Endothelial cell of umbilical vein (primary cell): ENCODE measurements at regions not wholly inside any gene's neighbourhood (a gene's known extent, or its start where the extent isn't known, plus 50 kb on each side); places are given as distances from the start of the nearest gene placed in this dataset.

ENCODE experiments used
- BruUV-seq: library from RNA; stranded (reverse); fragments of 400-500 nt; replicated peaks from 2 replicates; lab custom pipeline; 2021; lab: Mats Ljungman, UMichigan
- CTCF ChIA-PET: fragments of 300-600, 350-600 bp; sonication (Branson Sonifier 250); formaldehyde crosslinking; loops from one replicate; lab custom pipeline; 2021; ENCODE audit warnings: antibody characterized with exemption, inconsistent platforms; lab: Charles Lee
- POLR2A ChIA-PET: fragments of 300-600, 350-600 bp; sonication (Branson Sonifier 250); formaldehyde crosslinking; loops from one replicate; lab custom pipeline; 2021; ENCODE audit warnings: antibody characterized with exemption, inconsistent platforms; lab: Charles Lee
- DNase-seq: peaks from one replicate; pipeline ENCODE4 v3.0.0-alpha.2; 2011; ENCODE audit warnings: low read depth, low spot score
- FAIRE-seq: peaks from 2 replicates; lab custom pipeline; 2011; peaks lifted over from hg19 to GRCh38; lab: Jason Lieb, UNC
- H2AFZ ChIP-seq: 2 replicates; pipeline ENCODE4 v1.6.0; 2012; ENCODE audit warnings: low read depth, low read length, control low read depth, inconsistent platforms
- H3K27ac ChIP-seq: 2 replicates; pipeline ENCODE4 v1.5.1; 2011; ENCODE audit warnings: low read depth, mild to moderate bottlenecking, control low read depth, low read length, moderate library complexity; ENCODE audit not compliant: insufficient read depth
- H3K27me3 ChIP-seq, 2 experiments: 2 replicates each; pipeline versions ENCODE4 v1.6.0 to v1.6.1; 2011; ENCODE audit warnings: low read length in 2 of 2, mixed read lengths in 1 of 2; ENCODE audit not compliant: control insufficient read depth in 2 of 2, insufficient read depth in 2 of 2
- H3K36me3 ChIP-seq, 2 experiments: 2 replicates in 1 of 2; 3 replicates in 1 of 2; pipeline ENCODE4 v1.5.1; 2011; ENCODE audit warnings: low read length in 2 of 2, mild to moderate bottlenecking in 1 of 2, moderate library complexity in 1 of 2; ENCODE audit not compliant: control insufficient read depth in 2 of 2, insufficient read depth in 2 of 2; ENCODE audit errors: extremely low read depth in 1 of 2
- H3K4me1 ChIP-seq: 3 replicates; pipeline ENCODE4 v1.5.1; 2011; ENCODE audit warnings: mild to moderate bottlenecking, low read length; ENCODE audit not compliant: control insufficient read depth, insufficient read depth; ENCODE audit errors: extremely low read depth
- H3K4me2 ChIP-seq: 2 replicates; pipeline ENCODE4 v1.6.1; 2011; ENCODE audit warnings: low read length, control low read depth, mixed read lengths; ENCODE audit not compliant: insufficient read depth
- H3K4me3 ChIP-seq, 3 experiments: fragments of 200-600 bp in 1 of 3; sonication (generic), shearing (Covaris generic) in 1 of 3; replicated peaks in 1 of 3; 2 replicates each; pipeline ENCODE4 v1.5.1; 2011 to 2016; ENCODE audit warnings: control low read depth in 3 of 3, low read length in 3 of 3, mild to moderate bottlenecking in 2 of 3, inconsistent platforms in 1 of 3, low read depth in 1 of 3, moderate library complexity in 1 of 3; ENCODE audit not compliant: insufficient read depth in 1 of 3
- H3K79me2 ChIP-seq: 2 replicates; pipeline ENCODE4 v1.6.0; 2012; ENCODE audit warnings: low read length, inconsistent platforms; ENCODE audit not compliant: control insufficient read depth, insufficient read depth
- H3K9ac ChIP-seq: replicated peaks from 2 replicates; pipeline ENCODE3; 2011; ENCODE audit warnings: low read length, control low read depth; ENCODE audit not compliant: insufficient read depth; ENCODE audit errors: extremely low read depth
- H3K9me1 ChIP-seq: replicated peaks from 3 replicates; pipeline ENCODE4 v1.6.0; 2011; ENCODE audit warnings: mild to moderate bottlenecking, low read length; ENCODE audit not compliant: control insufficient read depth, insufficient read depth; ENCODE audit errors: extremely low read depth
- H3K9me3 ChIP-seq: replicated peaks from 2 replicates; pipeline ENCODE4 v1.5.1; 2012; ENCODE audit warnings: low read length, inconsistent platforms; ENCODE audit not compliant: control insufficient read depth, insufficient read depth
- H4K20me1 ChIP-seq: replicated peaks from 2 replicates; pipeline ENCODE3; 2011; ENCODE audit warnings: mild to moderate bottlenecking, low read length; ENCODE audit not compliant: control insufficient read depth, insufficient read depth; ENCODE audit errors: extremely low read depth
- CTCF ChIP-seq, 2 donors: IDR thresholded peaks; 1 replicate in 1 of 2; 2 replicates in 1 of 2; pipeline ENCODE4 v1.5.1; 2011; ENCODE audit warnings: low read length in 2 of 2, mild to moderate bottlenecking in 2 of 2, moderate library complexity in 2 of 2, control low read depth in 1 of 2, inconsistent platforms in 1 of 2, low read depth in 1 of 2; ENCODE audit not compliant: insufficient read depth in 1 of 2; ENCODE audit errors: extremely low read depth in 1 of 2
- EZH2 ChIP-seq: IDR thresholded peaks from 2 replicates; pipeline ENCODE4 v1.6.1; 2012; ENCODE audit warnings: borderline replicate concordance, low read depth, mild to moderate bottlenecking, moderate library complexity, low read length, inconsistent platforms; ENCODE audit not compliant: severe bottlenecking
- FOS ChIP-seq: IDR thresholded peaks from 2 replicates; pipeline ENCODE4 v1.6.1; 2011; ENCODE audit warnings: mild to moderate bottlenecking, low read length, moderate library complexity, borderline replicate concordance; ENCODE audit not compliant: insufficient read depth
- GATA2 ChIP-seq: IDR thresholded peaks from 2 replicates; pipeline ENCODE4 v1.7.0; 2011; ENCODE audit warnings: low read depth, mild to moderate bottlenecking, moderate library complexity, mixed read lengths, low read length; ENCODE audit not compliant: insufficient read length, insufficient read depth
- JUN ChIP-seq: IDR thresholded peaks from 2 replicates; pipeline ENCODE4 v1.6.1; 2011; ENCODE audit warnings: borderline replicate concordance, low read depth; ENCODE audit not compliant: insufficient read length, insufficient read depth
- MAX ChIP-seq: IDR thresholded peaks from 2 replicates; pipeline ENCODE4 v1.6.1; 2011; ENCODE audit not compliant: insufficient read depth, insufficient read length
- POLR2A ChIP-seq: IDR thresholded peaks from 2 replicates; pipeline ENCODE4 v1.6.1; 2012; ENCODE audit warnings: low read depth, mild to moderate bottlenecking, control low read depth, low read length
- dilution Hi-C: fragments of 300-500 bp; cut with MboI; formaldehyde crosslinking; loops from one replicate; pipeline ENCODE4 v1.15.0; 2019; ENCODE audit warnings: low sequenced_read_pairs; ENCODE audit not compliant: extremely low pct_ligation_motif_present
- intact Hi-C: fragments of 100-400 bp; cut with micrococcal nuclease; formaldehyde crosslinking; loops from one replicate; pipeline ENCODE4 v1.10.0; 2022

DNA sequence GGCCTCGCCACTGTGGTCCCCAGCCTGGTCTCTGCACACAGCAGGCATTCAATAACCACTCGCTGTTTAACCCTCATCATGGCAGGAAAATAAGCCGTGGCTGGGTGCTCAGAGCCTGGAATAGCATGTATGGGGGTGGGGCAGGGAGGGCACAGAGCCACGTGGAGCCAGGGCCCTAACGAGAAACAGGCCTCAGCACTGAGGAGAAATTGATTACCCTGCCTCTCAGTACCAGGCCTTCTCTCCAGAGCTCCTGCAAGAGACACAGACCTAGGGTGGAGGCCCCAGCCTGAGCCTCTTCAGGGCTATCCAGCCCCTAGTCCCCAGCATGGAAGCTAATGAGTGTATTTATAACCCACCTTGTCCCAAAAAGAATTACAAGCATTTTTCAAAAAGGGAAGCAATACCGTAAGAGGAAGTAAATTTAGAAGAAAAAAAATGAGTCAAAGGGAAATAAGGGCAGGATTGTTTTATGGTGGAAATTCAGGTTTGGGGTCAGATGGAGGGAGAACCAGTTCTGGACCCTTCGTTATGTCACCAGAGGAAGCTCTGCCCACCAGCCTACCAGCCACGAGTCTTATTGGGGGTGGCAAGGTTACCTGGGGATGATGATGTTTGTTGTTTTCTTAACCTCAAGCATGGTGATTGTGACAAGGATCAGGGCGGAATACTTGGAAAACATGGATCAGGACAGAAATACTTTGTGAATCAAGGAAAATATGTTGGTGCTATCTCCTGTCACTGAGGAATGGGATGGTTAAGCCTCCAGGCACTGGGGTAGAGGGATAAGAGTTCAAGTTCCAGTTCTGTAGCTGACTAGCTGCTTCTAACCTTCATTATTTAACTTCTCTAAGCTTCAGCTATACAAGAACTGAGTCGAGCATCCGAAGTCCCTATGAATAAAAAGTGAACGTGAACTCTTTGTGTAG is 101.9 kb upstream of the RBPJ start:
- ChIA-PET CTCF (no interaction called here), POLR2A (no interaction called here)
- Histone ChIP-seq H3K4me1 (no peaks in the 10 kb centered on the region), H3K4me3 (no peak overlapping the region), H3K9me3 (no peaks in the 10 kb centered on the region), H3K27ac (no peak overlapping the region), H3K79me2 (no peaks in the 10 kb centered on the region), H2AFZ (no peak overlapping the region), H4K20me1 (no peaks in the 10 kb centered on the region), H3K36me3 (no peaks in the 10 kb centered on the region), H3K9ac (no peak overlapping the region), H3K9me1 (no peaks in the 10 kb centered on the region), H3K4me2 (no peak overlapping the region), H3K27me3 (no peaks in the 10 kb centered on the region)
- FAIRE-seq = no peak
- no peak for DNase-seq
- TF ChIP-seq JUN (no peak), MAX (no peak), EZH2 (no peak), GATA2 (no peak), FOS (no peak), CTCF (IDR thresholded peaks at IDR 0.05; ENCODE audit: extremely low read depth in 1 of 2, insufficient read depth in 1 of 2, low read depth in 1 of 2, low read length in 2 of 2) (no peak), POLR2A (no peak)
- dilution Hi-C loops = no loop called here
- BruUV-seq = no TSS peak
- intact Hi-C loops = no loop called here
